ENCODE measurements at regions not wholly inside any gene's neighbourhood (a gene's known extent, or its start where the extent isn't known, plus 50 kb on each side); places are given as distances from the start of the nearest gene placed in this dataset.

DNA sequence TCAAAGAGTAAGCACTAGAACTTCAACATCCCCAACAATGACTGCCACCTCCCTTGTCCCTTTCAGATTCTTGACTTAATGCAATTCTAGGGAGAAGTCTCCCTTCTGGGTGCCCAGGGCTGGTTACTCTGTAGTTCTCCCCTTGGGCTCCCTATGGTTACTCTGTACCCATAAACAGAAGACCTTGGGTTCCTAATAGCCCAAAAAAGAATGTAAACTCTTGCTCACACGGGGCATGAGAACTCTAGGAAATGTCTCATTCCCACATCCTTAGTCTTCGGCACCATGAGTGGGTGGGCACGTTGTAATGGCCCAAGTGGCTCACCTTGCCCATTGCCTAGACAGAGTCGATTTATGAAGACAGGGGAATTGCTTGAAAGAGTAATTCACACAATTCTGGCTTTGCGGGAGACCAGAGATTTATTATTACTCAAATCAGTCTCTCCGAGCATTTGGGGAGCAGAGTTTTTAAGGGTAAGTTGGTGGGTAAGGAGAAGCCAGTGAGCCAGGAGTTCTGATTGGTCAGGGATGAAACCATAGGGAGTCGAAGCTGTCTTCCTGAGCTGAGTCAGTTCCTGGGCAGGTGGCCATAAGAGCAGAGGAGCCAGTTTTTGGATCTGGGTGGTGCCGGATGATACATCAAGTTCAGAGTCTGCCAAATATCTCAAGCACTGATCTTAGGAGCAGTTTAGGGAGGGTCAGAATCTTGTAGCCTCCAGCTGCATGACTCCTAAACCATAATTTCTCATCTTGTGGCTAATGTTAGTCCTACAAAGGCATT is 61.2 kb upstream of the SIRPG start:
- no peak overlapping the region for H3K27ac ChIP-seq (ENCODE audit: low read length)
- peaks cover 5% of the 10 kb centered on the region; the same call in 1 of the 2 replicates for H3K27me3 ChIP-seq (ENCODE audit: control insufficient read depth, insufficient read depth, low read length)
- no peaks in the 10 kb centered on the region for H3K36me3 ChIP-seq (ENCODE audit: control insufficient read depth, insufficient read depth, low read length)
- no CpG with 5 or more reads among the region's 8 CpGs for WGBS (ENCODE audit: insufficient coverage, insufficient read length)
- no peak overlapping the region for H3K4me3 ChIP-seq (ENCODE audit: low read length)
- DNase-seq (ENCODE audit: low read depth, low spot score): no peak
- H3K9me3 ChIP-seq (ENCODE audit: control insufficient read depth, insufficient read depth, low read length): no peaks in the 10 kb centered on the region
- peaks cover 7% of the 10 kb centered on the region for H3K4me1 ChIP-seq (ENCODE audit: control insufficient read depth, insufficient read depth, low read length)

DNA sequence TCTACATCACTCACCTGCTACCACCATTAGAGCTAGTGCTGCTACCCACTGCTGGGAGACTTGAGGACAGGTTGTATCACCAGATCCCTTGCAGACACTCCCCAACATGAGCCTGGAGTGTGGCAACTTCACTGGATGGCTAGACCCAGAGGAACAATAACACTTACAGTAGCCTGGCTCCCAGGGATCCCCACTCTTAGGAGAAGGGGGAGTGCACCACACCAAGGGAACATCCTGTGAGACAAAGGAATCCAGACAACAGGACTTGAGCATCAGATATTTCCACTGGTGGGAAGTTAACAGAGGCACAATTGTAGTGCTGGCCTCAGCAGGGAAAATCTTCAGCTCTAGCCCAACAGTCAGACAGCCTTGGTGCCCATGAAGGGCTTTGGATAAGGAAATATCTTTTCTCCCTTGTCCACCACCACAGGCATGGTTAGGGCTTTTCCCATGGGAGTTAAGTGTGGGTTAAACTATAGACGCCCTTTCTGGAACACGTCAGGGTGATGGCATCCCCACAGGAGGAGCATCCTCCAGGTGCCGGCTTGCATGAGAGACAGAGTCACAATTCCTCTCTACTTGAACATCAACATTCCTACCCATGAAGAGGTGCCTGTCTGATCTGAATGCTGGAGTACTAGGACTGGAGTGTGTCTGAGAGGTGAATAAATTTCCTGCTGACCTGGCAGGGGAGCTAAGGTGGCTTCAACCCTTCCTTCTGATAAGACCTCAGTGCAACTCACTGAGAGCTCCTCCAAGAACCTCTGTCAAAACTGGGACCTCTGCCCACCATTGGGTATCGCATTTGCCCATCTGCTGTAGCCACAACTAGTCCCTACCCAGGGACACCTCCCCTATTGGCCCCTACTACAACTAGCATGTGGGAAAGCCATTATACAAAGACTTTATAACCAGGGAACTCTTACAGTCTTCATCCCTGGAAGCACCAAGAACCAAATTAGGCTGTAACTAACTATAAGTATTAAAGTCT is 55.4 kb upstream of the SIRPG start:
- Histone ChIP-seq H3K4me3 (ENCODE audit: low read length) (no peak overlapping the region), H3K36me3 (ENCODE audit: control insufficient read depth, insufficient read depth, low read length) (no peaks in the 10 kb centered on the region; the same call in 1 of the 2 replicates), H3K4me1 (ENCODE audit: control insufficient read depth, insufficient read depth, low read length) (no peaks in the 10 kb centered on the region), H3K27ac (ENCODE audit: low read length) (no peak overlapping the region), H3K27me3 (ENCODE audit: control insufficient read depth, insufficient read depth, low read length) (no peaks in the 10 kb centered on the region), H3K9me3 (ENCODE audit: control insufficient read depth, insufficient read depth, low read length) (no peaks in the 10 kb centered on the region)
- DNase-seq (ENCODE audit: low read depth, low spot score): no peak
- no CpG with 5 or more reads among the region's 4 CpGs for WGBS (ENCODE audit: insufficient coverage, insufficient read length)

DNA sequence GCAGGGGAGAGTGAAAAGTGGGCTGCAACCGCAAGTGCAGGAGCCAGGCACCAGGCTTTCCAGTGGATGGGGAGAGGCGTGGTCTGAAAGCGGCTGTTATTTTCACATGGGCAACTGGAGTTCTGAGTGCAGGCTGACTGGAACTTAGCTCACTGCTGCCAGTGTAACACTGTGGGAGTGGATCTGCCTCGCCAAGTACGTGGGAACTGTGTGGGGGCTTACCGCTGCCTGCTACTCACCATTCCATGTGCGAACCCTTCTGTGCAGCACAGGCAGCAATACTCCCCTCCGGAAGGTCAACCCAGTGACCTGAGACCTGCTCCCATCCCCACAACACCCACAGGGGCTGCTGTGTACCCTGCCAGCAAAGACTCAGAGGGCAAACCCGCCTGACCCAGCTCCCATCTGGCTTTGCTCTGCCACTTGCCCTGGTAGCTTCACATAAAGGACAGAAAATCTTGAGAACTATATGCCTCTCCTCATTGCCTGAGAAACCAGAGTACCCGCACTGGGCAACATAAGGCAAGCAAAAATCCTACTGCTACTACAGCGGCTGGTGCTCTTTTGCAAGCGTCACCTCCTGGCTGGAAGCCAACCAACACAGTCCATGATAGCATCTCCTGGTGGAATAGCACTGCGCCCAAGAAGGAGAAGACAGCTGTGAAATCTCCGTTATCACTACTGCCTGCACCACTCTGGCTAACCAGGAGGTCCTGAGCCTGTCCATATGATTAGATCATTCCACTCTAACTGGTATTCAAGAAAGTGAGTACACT is 54.4 kb upstream of the SIRPG start:
- no CpG with 5 or more reads among the region's 14 CpGs for WGBS (ENCODE audit: insufficient coverage, insufficient read length)

DNA sequence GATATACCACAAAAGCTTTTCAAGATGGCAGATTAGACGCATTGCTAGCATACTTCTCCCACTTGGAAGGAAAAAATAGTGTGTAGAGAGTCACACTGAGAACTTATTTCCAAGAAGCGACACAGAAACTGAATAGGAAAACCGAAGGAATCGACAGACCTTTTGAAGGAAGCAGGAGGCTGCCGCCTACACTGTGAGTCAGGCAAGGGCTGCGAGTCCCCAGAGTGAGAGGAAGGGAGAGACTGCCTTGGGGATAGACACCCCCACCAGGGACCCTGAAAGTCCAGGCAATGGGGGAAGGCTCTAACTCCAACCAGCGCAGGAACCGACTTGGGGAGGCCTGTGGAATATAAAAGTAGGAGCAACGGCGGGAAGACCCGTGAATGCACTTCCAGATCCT is 53.7 kb upstream of the SIRPG start:
- H3K9me3 ChIP-seq (ENCODE audit: control insufficient read depth, insufficient read depth, low read length): no peaks in the 10 kb centered on the region
- no peak for DNase-seq (ENCODE audit: low read depth, low spot score)
- H3K36me3 ChIP-seq (ENCODE audit: control insufficient read depth, insufficient read depth, low read length): no peaks in the 10 kb centered on the region; the same call in 1 of the 2 replicates
- no peak overlapping the region for H3K27ac ChIP-seq (ENCODE audit: low read length)
- H3K4me3 ChIP-seq (ENCODE audit: low read length): no peak overlapping the region
- no CpG with 5 or more reads among the region's 11 CpGs for WGBS (ENCODE audit: insufficient coverage, insufficient read length)
- no peaks in the 10 kb centered on the region for H3K4me1 ChIP-seq (ENCODE audit: control insufficient read depth, insufficient read depth, low read length)
- no peaks in the 10 kb centered on the region for H3K27me3 ChIP-seq (ENCODE audit: control insufficient read depth, insufficient read depth, low read length)

More for the DNA sequence above, 54.4 kb upstream of the SIRPG start:
- Histone ChIP-seq H3K4me3 (ENCODE audit: low read length) (no peak overlapping the region), H3K36me3 (ENCODE audit: control insufficient read depth, insufficient read depth, low read length) (no peaks in the 10 kb centered on the region; the same call in 1 of the 2 replicates), H3K9me3 (ENCODE audit: control insufficient read depth, insufficient read depth, low read length) (no peaks in the 10 kb centered on the region), H3K4me1 (ENCODE audit: control insufficient read depth, insufficient read depth, low read length) (no peaks in the 10 kb centered on the region), H3K27me3 (ENCODE audit: control insufficient read depth, insufficient read depth, low read length) (no peaks in the 10 kb centered on the region), H3K27ac (ENCODE audit: low read length) (no peak overlapping the region)
- DNase-seq (ENCODE audit: low read depth, low spot score): no peak

DNA sequence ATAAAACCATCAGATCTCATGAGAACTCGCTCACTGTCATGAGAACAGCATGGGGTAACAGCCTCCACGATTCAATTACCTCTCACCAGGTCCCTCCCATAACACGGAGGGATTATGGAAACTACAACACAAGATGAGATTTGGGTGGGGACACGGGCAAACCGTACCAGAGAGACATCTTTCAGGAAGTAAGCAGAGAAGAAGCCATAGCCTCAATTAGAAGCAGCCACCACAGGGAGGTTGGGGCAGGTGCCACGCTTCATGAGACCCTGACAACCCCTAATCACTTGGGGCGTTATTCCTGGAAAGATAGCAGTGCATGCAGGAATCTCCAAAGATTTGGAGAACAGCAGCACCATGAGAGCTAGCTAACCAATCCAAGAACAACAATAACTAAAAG is 52.9 kb upstream of the SIRPG start:
- DNase-seq (ENCODE audit: low read depth, low spot score): no peak
- H3K36me3 ChIP-seq (ENCODE audit: control insufficient read depth, insufficient read depth, low read length): no peaks in the 10 kb centered on the region; the same call in 1 of the 2 replicates
- no peak overlapping the region for H3K27ac ChIP-seq (ENCODE audit: low read length)
- no peak overlapping the region for H3K4me3 ChIP-seq (ENCODE audit: low read length)
- no peaks in the 10 kb centered on the region for H3K27me3 ChIP-seq (ENCODE audit: control insufficient read depth, insufficient read depth, low read length)
- H3K9me3 ChIP-seq (ENCODE audit: control insufficient read depth, insufficient read depth, low read length): no peaks in the 10 kb centered on the region
- WGBS (ENCODE audit: insufficient coverage, insufficient read length): no CpG with 5 or more reads among the region's 7 CpGs
- no peaks in the 10 kb centered on the region for H3K4me1 ChIP-seq (ENCODE audit: control insufficient read depth, insufficient read depth, low read length)

DNA sequence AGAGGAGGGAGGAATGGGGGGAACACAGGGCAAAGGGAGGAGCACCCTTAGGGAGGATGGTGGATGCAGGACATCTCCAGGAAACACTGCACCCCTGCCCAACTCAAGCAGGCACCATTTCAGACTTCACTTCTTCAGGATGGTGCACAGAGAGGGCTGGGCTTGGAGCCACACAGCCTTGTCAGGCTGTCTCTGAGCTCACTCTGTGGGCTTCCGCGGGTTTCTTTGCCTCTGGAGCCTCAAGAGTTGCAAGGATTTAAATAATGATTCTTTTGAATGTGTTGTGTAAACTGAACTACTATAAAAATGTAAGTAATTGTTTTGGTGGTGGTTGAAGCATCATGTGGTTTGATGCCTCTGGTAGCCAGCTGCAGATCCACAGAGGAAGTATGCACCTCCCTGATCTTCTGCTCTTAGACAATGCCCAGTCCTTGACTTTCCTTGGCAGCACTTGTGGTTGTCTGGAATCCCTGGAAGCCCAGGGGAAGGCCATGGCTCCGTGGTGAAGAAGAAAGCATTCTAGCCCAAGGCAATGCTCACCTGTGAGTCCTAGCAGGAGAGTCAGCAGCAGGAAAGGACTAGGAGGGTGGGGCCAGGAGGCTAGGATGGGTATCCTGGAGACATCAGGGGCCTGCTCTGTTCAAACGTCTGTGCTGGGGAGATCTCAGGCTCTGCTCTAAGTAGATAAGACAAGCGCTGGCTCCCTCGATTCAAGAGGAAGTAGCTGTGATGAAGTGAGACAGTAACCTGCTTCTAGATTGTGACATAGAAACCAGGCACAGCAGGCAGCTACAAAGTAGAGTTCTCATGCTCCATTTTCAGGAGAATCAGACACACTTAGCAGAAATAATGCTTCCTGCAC is 50.2 kb upstream of the SIRPG start:
- no peaks in the 10 kb centered on the region for H3K27me3 ChIP-seq (ENCODE audit: control insufficient read depth, insufficient read depth, low read length)

More for the DNA sequence above, 50.2 kb upstream of the SIRPG start:
- Histone ChIP-seq H3K4me1 (ENCODE audit: control insufficient read depth, insufficient read depth, low read length) (no peaks in the 10 kb centered on the region), H3K36me3 (ENCODE audit: control insufficient read depth, insufficient read depth, low read length) (no peaks in the 10 kb centered on the region; the same call in 1 of the 2 replicates), H3K27ac (ENCODE audit: low read length) (no peak overlapping the region), H3K9me3 (ENCODE audit: control insufficient read depth, insufficient read depth, low read length) (no peaks in the 10 kb centered on the region), H3K4me3 (ENCODE audit: low read length) (no peak overlapping the region)
- no CpG with 5 or more reads among the region's 6 CpGs for WGBS (ENCODE audit: insufficient coverage, insufficient read length)
- DNase-seq (ENCODE audit: low read depth, low spot score): no peak

Data from iPS DF 6.9 (cell line).